ENCODE measurements at regions not wholly inside any gene's neighbourhood (a gene's known extent, or its start where the extent isn't known, plus 50 kb on each side); places are given as distances from the start of the nearest gene placed in this dataset.

- TF ChIP-seq POLR2A (IDR thresholded peaks at IDR 0.05) (no peak), EP300 (IDR thresholded peaks at IDR 0.05) (no peak)
Observed at GRCh38 chr5:129245489-129245888, 150.9 kb downstream of the ISOC1 start.
